AG10803 (cell line): ENCODE measurements at regions not wholly inside any gene's neighbourhood (a gene's known extent, or its start where the extent isn't known, plus 50 kb on each side); places are given as distances from the start of the nearest gene placed in this dataset.

Experiments used
- DNase-seq: peaks from one replicate; pipeline ENCODE4 v3.0.0; 2010; ENCODE audit warnings: low read depth
- H3K4me3 ChIP-seq: 2 replicates; pipeline ENCODE4 v1.5.1; 2011; ENCODE audit warnings: mild to moderate bottlenecking, low read length, control low read depth
- TF ChIP-seq, protein P1 (sequence below): conservative IDR thresholded peaks from 2 replicates; pipeline ENCODE4 v1.5.1; 2011; ENCODE audit warnings: mild to moderate bottlenecking, low read length, control low read depth, inconsistent platforms

DNA sequence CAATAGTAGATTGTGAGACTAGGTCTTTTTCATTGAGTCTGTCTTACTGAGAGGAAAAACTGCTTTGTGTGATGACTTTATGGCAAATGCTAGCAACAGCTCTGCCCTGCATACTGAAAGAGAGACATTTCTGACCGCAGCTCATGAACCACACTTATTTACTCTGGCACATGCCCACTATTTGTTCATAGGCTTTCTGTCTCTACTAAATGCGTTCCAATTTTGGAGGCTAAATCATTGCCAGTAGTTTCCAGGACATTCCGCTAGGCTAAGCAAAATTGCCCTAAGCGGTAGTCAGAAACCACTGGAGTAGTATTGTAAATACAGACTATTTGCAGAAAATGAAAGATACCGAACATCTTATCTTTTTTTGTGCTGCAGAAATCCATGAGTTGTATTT is 55.6 kb upstream of the DLX6 start:
- TF ChIP-seq, protein P1, sequence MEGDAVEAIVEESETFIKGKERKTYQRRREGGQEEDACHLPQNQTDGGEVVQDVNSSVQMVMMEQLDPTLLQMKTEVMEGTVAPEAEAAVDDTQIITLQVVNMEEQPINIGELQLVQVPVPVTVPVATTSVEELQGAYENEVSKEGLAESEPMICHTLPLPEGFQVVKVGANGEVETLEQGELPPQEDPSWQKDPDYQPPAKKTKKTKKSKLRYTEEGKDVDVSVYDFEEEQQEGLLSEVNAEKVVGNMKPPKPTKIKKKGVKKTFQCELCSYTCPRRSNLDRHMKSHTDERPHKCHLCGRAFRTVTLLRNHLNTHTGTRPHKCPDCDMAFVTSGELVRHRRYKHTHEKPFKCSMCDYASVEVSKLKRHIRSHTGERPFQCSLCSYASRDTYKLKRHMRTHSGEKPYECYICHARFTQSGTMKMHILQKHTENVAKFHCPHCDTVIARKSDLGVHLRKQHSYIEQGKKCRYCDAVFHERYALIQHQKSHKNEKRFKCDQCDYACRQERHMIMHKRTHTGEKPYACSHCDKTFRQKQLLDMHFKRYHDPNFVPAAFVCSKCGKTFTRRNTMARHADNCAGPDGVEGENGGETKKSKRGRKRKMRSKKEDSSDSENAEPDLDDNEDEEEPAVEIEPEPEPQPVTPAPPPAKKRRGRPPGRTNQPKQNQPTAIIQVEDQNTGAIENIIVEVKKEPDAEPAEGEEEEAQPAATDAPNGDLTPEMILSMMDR, result no peak
- DNase-seq, result peak; percentile 40
- H3K4me3 ChIP-seq, result no peak overlapping the region

GRCh38 chr7:96952974-96953391 is 52.4 kb upstream of the DLX6 start:
- TF ChIP-seq, protein P1, result no peak
- peak; percentile 57 for DNase-seq

DNA sequence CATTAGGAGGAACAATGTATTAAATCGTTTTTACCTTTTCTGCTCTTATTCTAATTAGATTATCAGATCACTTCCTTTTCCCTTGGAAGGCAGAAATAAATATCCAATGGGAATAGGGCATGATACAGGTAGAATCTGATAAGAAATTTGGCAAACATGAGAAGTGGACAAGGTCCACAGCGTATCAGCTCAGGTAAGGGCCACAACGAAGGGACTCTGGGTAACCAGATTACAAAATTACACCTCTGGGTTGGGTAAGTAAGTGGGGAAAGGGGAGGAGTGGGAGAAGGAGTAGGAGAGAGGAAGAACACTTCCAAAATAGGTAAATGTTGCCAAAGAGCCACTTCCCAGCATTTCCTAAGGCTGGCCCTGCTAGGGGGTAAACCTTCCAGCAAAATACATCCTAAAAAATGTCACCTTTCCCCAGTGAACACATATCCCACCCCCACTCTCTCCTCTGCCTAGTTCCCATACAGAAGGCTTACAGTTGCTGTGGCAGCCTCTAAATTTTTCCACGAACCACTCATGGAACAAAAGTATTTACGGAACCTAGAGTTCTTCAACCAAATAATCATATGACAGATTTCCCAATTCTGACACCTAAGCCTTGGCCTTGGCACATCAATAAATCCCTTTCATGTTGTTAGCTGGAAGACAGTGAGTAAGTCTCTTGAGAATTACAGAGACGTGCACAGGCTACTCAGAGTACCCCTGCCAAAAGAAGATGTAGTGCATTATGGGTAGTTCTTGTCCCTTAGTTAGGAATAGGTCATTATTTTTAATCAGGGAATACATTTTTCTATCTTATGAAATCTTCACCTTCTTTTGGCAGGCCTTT is 51.5 kb upstream of the DLX6 start:
- H3K4me3 ChIP-seq, result no peak overlapping the region
- TF ChIP-seq, protein P1, result no peak
- peak; percentile 31 for DNase-seq

More at GRCh38 chr7:96952974-96953391, 52.4 kb upstream of the DLX6 start:
- H3K4me3 ChIP-seq, result no peak overlapping the region
